Fibroblast of skin of right quadriceps (primary cell): ENCODE measurements at regions not wholly inside any gene's neighbourhood (a gene's known extent, or its start where the extent isn't known, plus 50 kb on each side); places are given as distances from the start of the nearest gene placed in this dataset.
"Not testable (repeated sequence)": the region's sequence is repeated elsewhere in the genome, so short reads cannot be mapped to it uniquely, and the experiment has no call there.

Experiments
- DNase-seq: peaks from one replicate; pipeline ENCODE4 v3.0.0-alpha.2; 2013

DNA sequence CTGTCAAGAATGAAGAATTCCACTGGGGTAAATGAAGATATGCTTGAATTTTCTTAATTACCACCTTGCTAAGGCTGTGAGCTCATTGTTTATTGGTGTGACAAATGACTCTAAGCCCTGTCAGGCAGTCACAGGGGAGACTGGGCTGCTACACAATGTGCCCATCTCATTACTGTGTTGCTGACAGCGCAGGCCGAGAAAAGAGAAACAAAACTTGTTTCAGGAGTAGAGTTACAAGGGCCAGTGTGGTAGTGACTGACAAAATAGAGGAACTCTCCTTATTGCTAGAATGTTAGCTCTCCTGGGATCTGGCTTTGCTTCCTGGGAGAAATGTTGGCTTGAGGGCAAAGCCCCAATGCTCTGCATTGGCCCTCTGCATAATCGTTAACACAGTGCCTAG, 130.4 kb upstream of the CRBN start:
- DNase-seq = no peak

DNA sequence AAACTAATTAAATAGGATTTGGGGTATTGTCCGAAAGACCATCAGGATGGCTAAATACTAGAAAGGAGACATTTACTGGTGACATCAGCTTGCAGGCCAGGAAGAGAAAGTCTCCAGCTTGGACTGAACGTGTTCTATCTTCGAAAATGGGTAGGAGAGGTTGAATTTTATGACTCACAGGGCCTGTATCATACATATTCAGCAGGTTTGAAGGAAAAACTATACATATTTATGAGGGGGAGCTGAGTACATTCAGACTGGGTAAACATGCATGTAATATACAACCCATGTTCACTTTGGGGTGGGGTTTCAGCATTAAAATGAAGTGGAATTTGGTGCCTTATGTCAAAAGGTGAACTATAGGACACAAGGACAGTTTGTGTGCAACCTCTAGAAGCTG, 129.3 kb upstream of the CRBN start:
- DNase-seq = no peak

DNA sequence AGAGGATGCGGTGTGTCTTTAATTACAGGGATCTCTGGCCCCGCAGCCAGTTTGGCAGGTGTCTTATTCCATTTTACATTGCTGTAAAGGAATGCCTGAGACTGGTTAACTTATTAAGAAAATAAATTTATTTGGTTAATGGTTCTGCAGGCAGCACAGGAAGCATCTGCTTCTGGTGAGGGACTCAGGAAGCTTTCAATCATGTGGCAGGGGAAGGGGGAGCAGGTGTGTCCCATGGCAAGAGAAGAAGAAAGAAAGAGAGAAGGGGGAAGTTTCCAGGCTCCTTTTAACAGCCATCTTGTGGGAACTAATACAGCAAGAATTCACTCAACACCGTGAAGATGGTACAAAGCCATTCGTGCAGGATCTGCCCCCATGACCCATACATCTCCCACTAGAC, 128.0 kb upstream of the CRBN start:
- no peak for DNase-seq

DNA sequence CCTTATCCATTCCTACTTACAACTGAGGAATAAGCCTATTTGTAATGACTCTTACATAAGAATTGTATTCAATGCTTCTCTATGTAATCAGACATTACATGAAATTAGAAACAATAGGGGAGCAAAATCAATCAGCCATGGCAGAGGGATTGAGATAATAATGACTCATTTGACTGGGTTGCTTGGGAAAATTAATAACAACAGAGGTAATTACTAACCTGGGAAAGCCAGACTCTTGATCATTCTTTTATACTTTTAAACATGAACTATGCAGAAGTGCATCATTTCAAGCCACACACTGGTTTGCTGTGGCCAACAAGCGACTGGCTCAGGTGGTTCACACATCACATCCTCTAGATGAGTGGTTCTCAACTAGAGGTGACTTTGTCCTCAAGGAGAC, 126.3 kb upstream of the CRBN start:
- DNase-seq = no peak

- no peak for DNase-seq
Observed at GRCh38 chr3:3305084-3305483, 125.6 kb upstream of the CRBN start.

DNA sequence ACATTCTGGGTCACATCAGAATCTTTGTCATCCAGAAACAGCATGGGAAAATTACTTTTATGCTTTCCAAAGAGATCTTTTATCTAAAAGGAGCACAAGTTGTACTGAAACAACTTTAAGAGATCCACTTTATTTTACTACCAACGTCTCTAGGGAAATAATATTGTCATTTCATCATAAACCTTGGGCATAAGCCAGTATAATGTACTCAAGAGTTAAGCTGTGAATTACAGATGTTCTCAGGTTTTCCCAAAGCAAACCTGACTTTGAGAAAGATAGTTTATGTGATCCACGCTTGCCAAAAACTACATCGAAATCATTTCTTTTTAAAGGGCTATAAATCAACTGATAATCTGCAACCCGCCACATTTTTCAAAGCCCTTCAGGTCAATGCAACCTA, 124.1 kb upstream of the CRBN start:
- no peak for DNase-seq

- DNase-seq = no peak
Observed at GRCh38 chr3:3302964-3303363, 123.5 kb upstream of the CRBN start.

DNA sequence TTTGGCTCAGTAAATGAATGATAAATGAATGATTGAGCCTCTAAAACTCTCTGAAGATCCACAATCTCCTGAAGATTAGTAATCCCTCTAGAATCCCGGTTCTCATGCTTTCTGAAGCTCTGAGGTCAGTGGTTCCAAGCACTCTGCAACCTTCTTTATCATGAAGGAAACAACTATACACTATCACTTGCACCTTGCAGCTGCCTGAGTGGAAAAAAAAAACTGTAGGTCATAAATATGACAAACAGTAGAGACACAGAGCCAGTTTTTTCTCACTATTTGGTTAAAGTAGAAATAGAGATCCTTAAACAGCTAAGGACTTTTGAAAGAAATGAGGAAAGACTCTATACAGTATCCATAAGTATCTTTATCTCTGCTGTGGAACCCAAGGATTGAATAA, 122.0 kb upstream of the CRBN start:
- DNase-seq = no peak

DNA sequence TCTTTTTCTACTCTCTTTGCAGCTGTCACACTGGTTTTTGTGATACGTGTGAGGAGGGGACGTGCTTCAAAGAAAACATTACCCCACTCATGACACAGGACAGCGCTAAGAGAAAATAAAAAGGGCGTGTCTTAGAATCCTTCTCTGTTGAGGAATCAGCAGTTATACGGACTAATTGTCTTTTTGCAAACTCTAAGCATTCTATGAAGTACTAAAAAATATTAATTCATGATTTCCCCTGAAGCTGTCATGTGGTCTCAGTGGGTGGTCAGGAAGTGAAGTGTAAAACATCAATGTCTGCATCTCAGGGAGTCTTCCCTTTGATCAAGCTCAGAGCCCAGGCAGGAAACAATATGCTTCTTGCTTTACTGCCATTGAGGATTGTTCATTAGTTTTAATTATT, 117.5 kb upstream of the CRBN start:
- DNase-seq = no peak

GRCh38 chr3:3295586-3295985, 116.1 kb upstream of the CRBN start:
- no peak for DNase-seq

- not testable (repeated sequence) for DNase-seq
Observed at GRCh38 chr3:3291756-3292283, 112.3 kb upstream of the CRBN start.

GRCh38 chr3:3288255-3288654, 108.8 kb upstream of the CRBN start:
- DNase-seq = no peak

- DNase-seq = no peak
Observed at GRCh38 chr3:3286014-3286413, 106.5 kb upstream of the CRBN start.

GRCh38 chr3:3281024-3281423, 101.5 kb upstream of the CRBN start:
- DNase-seq = no peak

GRCh38 chr3:3280396-3280795, 100.9 kb upstream of the CRBN start:
- DNase-seq = no peak

DNA sequence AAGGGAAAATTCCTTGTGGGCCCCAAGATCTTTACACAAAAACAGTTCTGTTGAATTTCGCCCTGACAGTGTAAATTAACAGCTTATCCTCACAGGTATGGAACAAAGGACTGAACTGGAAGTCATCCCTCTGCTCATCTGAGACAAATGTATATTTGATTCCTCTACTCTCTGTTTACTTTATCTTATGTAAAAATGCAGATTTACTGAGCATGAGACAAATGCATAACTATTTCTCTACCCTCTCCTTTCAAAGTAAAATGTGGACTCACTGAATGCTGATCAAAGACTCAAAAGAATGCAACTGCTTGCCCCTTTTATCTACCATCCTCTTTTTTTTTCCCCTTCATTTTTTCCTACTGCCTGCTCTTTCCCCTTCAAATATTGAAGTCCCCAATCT, 98.6 kb upstream of the CRBN start:
- DNase-seq = no peak

DNA sequence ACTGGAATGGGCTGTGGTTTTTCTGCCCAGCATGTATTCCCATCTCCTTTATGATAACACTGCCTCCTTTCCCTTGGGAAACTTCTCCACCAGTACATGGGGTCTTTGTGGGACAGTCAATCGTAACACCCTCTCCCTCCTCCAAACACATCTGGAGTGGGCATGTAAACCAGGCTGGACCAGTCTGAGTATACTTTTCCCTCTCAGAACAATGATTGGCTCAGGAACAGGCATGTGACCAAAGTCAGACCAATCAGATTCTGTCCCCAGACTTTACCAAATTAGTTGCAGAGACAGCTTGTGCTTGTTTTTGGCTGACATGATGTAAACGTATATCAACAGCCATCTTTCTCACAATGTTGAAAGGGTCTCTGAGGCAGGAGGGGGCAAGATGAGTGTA, 97.1 kb upstream of the CRBN start:
- no peak for DNase-seq

DNA sequence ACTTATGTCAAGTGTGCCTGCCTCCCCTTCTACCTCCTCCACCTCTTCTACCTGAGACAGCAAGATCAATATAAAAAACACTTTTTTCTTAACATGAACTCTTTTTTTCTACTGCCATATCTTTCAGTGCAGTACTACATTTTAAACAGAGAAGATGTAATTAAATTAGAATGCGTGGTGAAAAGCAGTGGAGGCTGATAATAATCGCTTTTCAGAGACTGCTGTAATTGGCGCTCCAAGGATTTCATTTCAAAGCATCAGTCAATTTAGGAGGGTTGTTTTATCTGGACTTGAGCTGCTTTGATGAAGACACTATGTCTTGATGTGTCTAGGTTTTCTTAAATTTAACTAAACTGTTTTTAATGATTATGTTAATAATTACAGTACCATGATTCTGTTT, 85.3 kb upstream of the CRBN start:
- no peak for DNase-seq

GRCh38 chr3:3260870-3261269, 81.4 kb upstream of the CRBN start:
- DNase-seq = no peak

DNA sequence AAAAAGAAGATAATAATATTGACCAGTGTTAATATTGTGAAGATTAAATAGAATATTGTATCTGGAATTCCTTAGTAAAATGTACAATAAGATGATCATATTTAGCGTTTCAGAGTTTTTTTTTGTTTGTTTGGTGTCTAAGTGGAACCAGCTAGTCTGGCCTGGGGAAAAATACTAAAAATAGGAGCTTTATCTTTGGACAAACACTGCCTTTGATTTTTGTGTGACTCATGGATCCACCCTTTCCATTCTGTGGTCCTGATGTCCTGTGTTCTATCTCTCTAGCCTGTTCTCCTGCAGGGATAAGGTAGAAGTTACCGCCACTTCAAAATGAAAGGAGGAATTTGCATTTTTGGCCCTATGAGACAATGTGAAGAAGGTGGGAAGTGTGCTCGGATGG, 79.7 kb upstream of the CRBN start:
- no peak for DNase-seq

GRCh38 chr3:3258281-3258680, 78.8 kb upstream of the CRBN start:
- DNase-seq = no peak

- DNase-seq = no peak
Observed at GRCh38 chr3:3241596-3241995, 62.1 kb upstream of the CRBN start.

DNA sequence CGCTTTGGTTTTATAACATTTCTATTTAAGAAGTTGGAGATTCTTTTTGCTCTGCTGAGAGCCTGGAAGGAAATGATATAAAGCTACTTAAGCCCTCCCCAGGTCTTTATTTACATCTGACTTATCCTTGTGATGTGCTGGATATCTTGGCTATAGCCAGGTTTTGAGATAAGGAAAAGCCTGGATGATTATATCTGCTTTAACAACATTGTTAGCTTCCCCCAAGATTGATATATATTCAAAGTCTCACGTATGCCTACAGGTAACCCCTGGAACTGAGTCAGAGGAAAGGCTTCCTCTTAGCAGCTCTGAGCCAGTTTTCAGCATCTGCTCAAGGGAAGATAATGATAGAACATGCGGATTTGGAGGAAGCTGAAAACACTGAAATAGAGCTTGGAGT, 61.5 kb upstream of the CRBN start:
- DNase-seq = no peak

GRCh38 chr3:3237979-3238378, 58.5 kb upstream of the CRBN start:
- DNase-seq = no peak

GRCh38 chr3:3232251-3232650, 52.8 kb upstream of the CRBN start:
- DNase-seq = no peak
